ENCODE measurements at regions not wholly inside any gene's neighbourhood (a gene's known extent, or its start where the extent isn't known, plus 50 kb on each side); places are given as distances from the start of the nearest gene placed in this dataset.
"Not testable (repeated sequence)": the region's sequence is repeated elsewhere in the genome, so short reads cannot be mapped to it uniquely, and the experiment has no call there.

GRCh38 chr2:234411793-234412192, 85.1 kb downstream of the ARL4C start:
- Histone ChIP-seq H3K4me3 (no peak overlapping the region), H3K27ac (peak overlapping the region in 6 of 21 experiments; percentile 11 to 73 (median 28))

- H3K4me3 ChIP-seq: no peak overlapping the region
- H3K27ac ChIP-seq: no peak overlapping the region
Observed at GRCh38 chr2:234410526-234410925, 86.4 kb downstream of the ARL4C start.

- Histone ChIP-seq H3K27ac (no peak overlapping the region), H3K4me3 (no peak overlapping the region)
Observed at GRCh38 chr2:234409590-234409989, 87.3 kb downstream of the ARL4C start.

GRCh38 chr2:234406085-234406484, 90.8 kb downstream of the ARL4C start:
- H3K27ac ChIP-seq: no peak overlapping the region
- H3K4me3 ChIP-seq: no peak overlapping the region

GRCh38 chr2:234405462-234405861, 91.4 kb downstream of the ARL4C start:
- no peak overlapping the region for H3K4me3 ChIP-seq
- peak overlapping the region in 1 of 21 experiments; percentile 18 for H3K27ac ChIP-seq

GRCh38 chr2:234404957-234405356, 91.9 kb downstream of the ARL4C start:
- H3K4me3 ChIP-seq: no peak overlapping the region

GRCh38 chr2:234403751-234404150, 93.1 kb downstream of the ARL4C start:
- H3K27ac ChIP-seq: peak overlapping the region in 2 of 21 experiments; percentile 38 to 61

More at GRCh38 chr2:234404957-234405356, 91.9 kb downstream of the ARL4C start:
- peak overlapping the region in 1 of 21 experiments; percentile 18 for H3K27ac ChIP-seq

GRCh38 chr2:234403074-234403473, 93.8 kb downstream of the ARL4C start:
- H3K27ac ChIP-seq: peak overlapping the region in 2 of 21 experiments; percentile 38 to 61
- no peak overlapping the region for H3K4me3 ChIP-seq

More at GRCh38 chr2:234403751-234404150, 93.1 kb downstream of the ARL4C start:
- H3K4me3 ChIP-seq: no peak overlapping the region

- no peak overlapping the region for H3K4me3 ChIP-seq
- H3K27ac ChIP-seq: peak overlapping the region in 1 of 21 experiments; percentile 28
Observed at GRCh38 chr2:234401426-234401825, 95.5 kb downstream of the ARL4C start.

- Histone ChIP-seq H3K27ac (peak overlapping the region in 4 of 21 experiments; percentile 13 to 61 (median 30)), H3K4me3 (no peak overlapping the region)
Observed at GRCh38 chr2:234399451-234400246, 97.2 kb downstream of the ARL4C start.

- Histone ChIP-seq H3K27ac (peak overlapping the region in 1 of 21 experiments; percentile 61), H3K4me3 (no peak overlapping the region)
Observed at GRCh38 chr2:234398531-234398930, 98.3 kb downstream of the ARL4C start.

- no peak overlapping the region for H3K27ac ChIP-seq
- no peak overlapping the region for H3K4me3 ChIP-seq
Observed at GRCh38 chr2:234395891-234396420, 100.9 kb downstream of the ARL4C start.

- H3K27ac ChIP-seq: peak overlapping the region in 2 of 21 experiments; percentile 8 to 72
- H3K4me3 ChIP-seq: no peak overlapping the region
Observed at GRCh38 chr2:234394450-234394849, 102.4 kb downstream of the ARL4C start.

GRCh38 chr2:234393354-234393753, 103.5 kb downstream of the ARL4C start:
- peak overlapping the region in 2 of 21 experiments; percentile 2 to 72 for H3K27ac ChIP-seq
- no peak overlapping the region for H3K4me3 ChIP-seq

GRCh38 chr2:234392041-234392615, 104.8 kb downstream of the ARL4C start:
- Histone ChIP-seq H3K4me3 (no peak overlapping the region), H3K27ac (peak overlapping the region in 1 of 21 experiments; percentile 72)

- Histone ChIP-seq H3K27ac (no peak overlapping the region), H3K4me3 (no peak overlapping the region)
Observed at GRCh38 chr2:234391625-234392024, 105.3 kb downstream of the ARL4C start.

- not testable (repeated sequence) for H3K4me3 ChIP-seq, H3K27ac ChIP-seq
Observed at GRCh38 chr2:234389661-234390060, 107.2 kb downstream of the ARL4C start.

- H3K4me3 ChIP-seq: no peak overlapping the region
- no peak overlapping the region for H3K27ac ChIP-seq
Observed at GRCh38 chr2:234388591-234388990, 108.3 kb downstream of the ARL4C start.

GRCh38 chr2:234386971-234387370, 109.9 kb downstream of the ARL4C start:
- no peak overlapping the region for H3K27ac ChIP-seq
- H3K4me3 ChIP-seq: no peak overlapping the region

GRCh38 chr2:234382131-234382530, 114.8 kb downstream of the ARL4C start:
- Histone ChIP-seq H3K27ac (no peak overlapping the region), H3K4me3 (no peak overlapping the region)

GRCh38 chr2:234378958-234379357, 117.9 kb downstream of the ARL4C start:
- H3K27ac ChIP-seq: peak overlapping the region in 3 of 21 experiments; percentile 1 to 68 (median 59)
- not testable (repeated sequence) for H3K4me3 ChIP-seq

Data from skin epidermis (tissue), 12 donors.